NCI-H2029 (cell line): ENCODE measurements at regions not wholly inside any gene's neighbourhood (a gene's known extent, or its start where the extent isn't known, plus 50 kb on each side); places are given as distances from the start of the nearest gene placed in this dataset.
"Not testable (repeated sequence)": the region's sequence is repeated elsewhere in the genome, so short reads cannot be mapped to it uniquely, and the experiment has no call there.

ENCODE experiments used
- DNase-seq: peaks from one replicate; lab custom pipeline; 2025; lab: John Stamatoyannopoulos, UW

DNA sequence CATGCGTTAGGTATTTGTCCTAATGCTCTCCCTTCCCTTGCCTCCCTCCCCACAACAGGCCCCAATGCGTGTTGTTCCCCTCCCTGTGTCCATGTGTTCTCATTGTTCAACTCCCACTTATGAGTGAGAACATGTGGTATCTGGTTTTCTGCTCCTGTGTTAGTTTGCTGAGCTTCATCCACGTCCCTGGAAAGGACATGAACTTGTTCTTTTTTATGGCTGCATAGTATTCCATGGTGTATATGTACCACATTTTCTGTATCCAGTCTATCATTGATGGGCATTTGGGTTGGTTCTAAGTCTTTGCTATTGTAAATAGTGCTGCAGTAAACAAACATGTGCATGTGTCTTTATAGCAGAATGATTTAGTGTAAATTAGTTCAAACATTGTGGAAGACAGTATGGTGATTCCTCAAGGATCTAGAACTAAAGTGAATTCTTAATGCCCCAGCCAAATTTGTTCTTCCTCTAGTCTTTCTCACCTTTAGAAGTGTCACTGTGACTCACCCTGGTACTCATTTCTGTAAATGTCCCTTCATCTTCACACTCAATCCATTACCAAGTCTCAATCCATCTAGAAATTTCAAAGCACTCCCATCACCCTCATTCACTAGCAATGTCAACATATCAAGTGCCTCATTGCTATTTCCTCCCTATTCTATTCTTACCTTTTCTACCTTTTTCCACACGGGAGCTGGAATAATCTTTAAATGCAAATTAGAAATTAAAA lies 123.9 kb downstream of the MREG start:
- not testable (repeated sequence) for DNase-seq

DNA sequence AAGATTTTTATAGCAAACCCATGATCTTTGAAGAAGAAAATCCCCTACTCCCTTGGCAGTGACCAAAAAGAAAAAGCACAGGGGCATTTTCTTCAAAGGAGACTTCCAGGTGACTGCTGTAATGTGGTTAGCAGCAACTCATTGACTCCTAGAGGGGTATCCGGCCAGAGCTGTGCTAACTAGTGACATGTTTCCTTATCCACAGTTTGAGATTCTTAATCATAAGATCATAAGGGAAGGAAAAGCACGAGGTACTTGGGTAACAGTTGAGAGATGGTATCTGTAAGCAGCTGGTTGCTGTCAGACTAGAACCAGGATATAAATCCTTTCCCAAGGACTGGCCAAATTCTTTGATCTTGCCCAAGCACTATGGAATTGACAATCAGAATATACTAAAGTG lies 124.7 kb downstream of the MREG start:
- no peak for DNase-seq

DNA sequence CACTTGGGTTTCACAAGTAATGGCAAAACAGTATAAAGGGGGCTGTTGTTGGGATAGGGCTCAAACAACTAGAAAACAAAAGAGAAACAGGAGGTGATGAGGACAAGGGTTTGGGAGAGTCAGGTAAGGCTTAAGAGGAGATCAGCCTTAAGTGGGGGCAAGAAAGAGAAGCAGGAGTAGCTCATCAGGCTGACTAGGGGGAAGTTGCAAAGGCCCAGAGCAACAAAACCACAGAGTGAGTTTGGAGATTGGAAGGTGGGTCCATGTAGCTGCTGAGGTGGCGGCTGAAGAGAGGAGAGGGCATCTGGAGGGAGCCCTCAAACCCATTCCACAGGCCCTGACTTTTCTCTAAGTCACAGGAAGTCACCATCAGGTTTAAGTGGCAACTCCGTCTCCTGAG lies 126.0 kb downstream of the MREG start:
- DNase-seq: no peak

DNA sequence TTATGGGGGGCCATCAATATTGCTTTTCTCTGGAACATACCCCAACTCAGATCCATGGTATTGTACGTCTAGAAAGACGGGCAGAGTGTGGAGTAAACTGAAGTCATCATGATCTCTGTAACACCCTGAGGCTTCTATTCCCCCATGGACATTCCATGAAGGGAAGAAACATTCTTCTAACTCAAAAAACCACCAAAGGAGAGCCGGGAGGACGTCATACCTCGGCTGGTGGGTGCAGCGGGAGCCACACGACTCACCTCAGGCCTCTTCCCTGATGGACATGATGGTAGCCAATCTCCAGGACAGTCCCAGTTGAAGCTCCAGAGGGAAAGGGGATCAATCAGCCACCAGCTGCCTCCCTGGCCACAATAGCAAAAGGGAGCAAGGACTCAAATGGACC lies 127.3 kb downstream of the MREG start:
- DNase-seq: no peak

DNA sequence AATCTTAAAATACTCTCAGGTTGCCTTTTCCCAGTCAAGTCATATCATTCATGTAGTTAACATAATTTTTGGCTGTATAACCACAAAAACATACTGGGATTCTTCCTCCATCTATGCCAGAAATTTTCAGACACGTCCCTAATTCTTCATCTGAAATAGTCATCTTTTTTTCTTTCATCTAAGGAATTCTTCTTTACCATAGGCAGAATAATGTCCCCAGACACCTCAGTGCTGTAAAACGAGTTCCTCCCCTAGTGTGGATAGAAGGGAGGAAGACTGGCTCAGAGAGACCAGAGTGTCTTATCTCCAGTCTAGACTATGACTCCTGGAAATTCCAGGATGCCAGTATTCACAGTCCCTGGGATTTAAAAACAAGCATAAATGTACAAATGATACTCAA lies 127.8 kb downstream of the MREG start:
- no peak for DNase-seq

DNA sequence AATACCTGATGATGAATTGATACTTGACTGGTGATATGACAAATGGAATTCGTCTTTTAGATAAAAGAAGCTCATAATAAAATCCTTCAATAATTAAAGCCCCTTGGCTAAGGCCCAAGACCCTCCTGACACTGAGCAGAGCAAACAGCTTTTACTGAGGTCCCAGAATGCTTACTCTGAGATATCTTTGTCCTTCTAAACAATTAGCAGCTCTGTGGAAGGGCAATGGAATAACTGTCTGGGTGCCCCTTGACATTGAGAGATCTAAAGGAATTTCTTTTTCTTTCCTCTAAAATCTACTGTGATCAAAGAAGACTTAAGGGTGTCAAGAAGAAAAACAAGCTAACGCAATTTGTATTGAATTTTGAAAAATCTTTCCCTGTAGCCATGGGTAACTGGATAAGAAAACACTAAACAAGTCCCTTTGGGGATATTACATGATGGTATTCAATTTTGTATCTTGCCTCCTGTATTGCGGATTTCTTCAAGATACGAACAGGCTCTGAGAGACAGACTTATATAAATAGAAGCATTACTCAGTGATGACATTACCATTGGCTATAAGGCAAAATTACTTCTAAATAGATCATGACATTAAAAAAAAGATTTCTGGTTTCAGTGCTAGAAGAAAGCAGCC lies 128.8 kb downstream of the MREG start:
- no peak for DNase-seq

DNA sequence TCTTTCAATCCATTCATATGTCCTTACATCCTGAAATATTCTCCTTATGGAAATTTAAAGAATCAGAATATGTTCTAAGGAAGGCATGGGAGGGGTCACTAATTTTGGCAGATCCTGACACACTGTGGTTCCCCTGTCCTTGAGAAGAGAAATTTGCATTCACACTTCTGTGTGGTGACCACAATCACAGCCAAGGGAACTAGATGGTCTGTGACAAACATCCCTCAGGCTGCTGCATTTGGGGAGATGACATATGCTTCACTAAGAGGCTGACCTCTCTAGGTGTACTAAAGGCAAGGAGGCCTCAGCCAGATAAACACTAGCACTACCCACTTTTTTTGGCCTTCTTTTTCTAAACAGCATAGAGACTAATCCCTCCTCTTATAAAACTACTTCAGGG lies 129.6 kb downstream of the MREG start:
- DNase-seq: no peak

DNA sequence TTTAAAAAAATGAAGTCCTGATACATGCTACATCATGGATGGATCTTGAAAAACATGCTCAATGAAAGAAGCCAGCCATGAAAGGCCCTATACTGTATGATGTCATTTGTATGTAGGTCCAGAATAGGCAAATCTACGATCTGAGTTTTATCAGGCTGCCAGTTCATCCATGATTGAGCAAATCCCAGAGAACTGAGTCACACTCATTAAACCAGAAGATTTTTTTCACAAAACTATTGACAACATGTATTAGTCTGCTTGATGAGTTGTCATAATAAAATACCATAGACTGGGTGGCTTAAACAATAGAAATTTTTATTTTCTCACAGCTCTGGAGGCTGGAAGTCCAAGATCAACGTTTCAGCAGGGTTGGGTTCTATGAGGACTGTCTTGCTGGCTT lies 130.7 kb downstream of the MREG start:
- no peak for DNase-seq

DNA sequence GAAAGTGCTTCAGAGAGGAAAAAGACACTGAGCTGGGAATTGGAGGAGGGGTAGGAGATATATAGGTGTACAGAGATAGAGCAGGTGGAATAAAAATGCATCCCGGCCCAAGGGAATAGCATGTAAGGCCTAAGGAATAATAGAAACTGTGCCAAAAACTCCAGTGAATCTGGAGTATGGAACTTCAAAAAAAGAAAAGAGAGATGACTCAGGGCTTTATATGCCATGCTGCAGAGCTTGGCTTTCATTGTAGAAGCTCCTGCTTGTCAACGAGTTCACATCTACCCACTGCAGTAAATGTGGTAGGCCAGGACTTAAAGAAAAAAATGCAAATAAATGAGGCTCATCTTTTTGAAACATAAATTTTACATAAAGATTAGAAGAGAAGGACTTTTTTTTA lies 131.8 kb downstream of the MREG start:
- DNase-seq: no peak

DNA sequence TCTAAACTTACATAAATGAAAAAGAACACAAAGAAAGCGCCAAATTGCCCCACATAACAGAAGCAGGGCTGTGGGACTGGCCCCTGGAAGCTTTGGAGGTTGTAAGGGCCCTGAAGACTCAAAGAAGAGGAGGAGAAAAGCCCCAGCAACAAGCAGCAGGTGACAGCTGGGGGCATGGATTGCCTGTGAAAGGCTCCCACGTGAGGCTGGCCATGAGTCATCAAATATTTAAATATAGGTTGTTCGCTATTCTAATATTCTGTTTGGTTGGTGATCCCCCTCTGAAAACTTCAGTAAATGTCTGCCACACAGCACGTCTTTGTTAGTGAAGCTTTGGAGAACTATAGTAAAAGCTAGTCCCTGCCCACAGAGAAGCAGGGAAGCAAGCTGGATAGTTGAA lies 132.4 kb downstream of the MREG start:
- DNase-seq: no peak

DNA sequence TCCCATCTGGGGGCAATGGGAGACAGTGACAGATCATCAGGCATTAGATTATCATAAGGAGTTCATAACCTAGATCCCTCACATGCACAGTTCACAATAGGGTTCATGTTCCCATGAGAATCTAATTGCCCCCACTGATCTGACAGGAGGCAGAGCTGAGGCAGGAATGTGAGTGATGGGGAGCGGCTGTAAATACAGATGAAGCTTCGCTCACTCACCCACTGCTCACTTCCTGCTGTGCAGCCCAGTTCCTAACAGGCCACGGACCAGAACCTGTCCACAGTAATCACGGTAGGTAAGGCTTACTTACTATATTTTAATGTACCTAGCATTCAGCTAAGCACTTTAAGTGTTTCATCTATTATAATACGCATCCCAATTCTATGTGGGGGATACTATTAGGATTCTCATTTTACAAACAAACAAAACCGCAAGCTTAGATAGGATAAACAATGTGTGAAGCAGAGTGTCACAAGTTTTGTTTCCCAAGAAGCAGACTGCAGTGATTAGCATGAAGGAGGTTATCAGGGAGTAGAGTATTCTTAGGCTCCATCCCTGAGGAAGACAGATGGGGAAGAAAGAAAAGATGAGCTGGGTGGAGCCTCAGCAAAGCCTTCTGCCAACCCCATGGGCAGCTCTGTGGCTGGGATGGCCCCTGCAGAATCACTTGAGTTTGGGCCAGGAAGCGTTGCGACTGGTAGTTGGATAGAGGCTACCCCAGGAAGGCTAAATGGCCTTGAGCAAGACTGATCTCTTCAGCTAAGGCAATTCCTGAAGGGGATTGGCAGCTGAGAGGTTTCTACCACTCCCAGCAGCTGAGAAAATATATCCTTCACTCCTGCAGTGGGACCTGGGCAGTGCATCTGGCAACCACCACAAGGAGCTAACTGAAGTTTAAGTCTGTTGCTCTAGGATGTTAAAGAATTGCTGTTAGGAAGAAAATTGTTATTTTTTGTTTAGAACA lies 133.1 kb downstream of the MREG start:
- no peak for DNase-seq

DNA sequence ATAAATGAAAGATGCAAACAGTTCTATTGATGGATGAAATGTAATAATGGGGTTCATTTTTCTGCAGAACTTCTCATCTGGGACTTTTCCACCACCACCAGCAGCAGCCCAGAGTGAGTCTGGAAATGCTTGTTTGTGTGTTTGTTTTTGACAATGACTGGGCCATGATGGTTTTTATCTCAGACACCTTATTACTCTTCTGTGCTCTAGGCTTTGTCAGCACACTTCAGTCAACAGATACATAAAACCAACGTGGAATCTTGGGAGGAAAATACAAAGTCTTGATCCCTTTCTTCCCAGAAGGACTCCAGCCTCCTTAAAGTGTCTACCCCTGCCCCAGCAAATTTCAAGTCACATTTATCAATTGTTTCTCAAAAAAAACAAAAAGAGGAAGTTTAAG lies 134.0 kb downstream of the MREG start:
- DNase-seq: no peak

DNA sequence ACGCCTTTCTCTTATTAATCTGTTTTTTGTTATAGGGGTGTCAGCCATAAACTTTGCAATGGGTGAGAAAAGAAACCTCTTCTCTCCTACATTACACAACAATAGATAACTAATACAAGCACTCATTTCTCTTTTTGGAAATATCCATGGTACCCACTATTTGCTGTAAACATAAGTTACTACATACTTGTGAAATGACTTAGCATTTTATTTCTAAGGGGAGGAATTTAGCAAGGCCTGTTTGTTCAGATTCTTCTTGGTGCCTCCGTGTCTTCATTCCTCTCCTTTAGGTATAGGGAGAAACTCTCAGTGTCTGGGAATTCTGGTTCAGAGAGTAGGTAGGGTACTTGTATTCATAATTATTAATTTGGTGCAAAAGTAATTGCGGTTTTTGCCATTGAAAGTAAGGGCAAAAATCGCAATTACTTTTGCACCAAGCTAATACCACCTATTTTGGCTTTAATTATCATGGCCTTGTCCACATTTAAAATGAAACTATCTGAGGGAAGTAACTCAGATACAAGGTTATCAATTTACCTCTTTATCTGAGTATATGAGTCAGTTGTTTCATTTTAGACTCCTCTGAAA lies 134.8 kb downstream of the MREG start:
- DNase-seq: no peak

DNA sequence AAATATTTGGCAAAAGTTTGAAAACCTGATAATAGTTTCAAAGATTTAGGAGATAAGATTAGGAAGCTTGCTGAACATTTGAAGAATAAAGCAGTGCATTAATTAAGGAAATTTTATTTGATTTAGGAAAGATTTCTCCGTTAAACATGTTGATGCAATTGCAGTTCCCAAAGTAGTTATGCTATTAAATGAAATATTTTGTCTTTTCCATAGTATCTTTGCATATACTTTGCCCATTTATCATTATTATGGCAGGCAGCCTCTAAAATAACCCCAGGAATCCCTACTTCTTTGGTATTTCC lies 136.5 kb downstream of the MREG start:
- no peak for DNase-seq

DNA sequence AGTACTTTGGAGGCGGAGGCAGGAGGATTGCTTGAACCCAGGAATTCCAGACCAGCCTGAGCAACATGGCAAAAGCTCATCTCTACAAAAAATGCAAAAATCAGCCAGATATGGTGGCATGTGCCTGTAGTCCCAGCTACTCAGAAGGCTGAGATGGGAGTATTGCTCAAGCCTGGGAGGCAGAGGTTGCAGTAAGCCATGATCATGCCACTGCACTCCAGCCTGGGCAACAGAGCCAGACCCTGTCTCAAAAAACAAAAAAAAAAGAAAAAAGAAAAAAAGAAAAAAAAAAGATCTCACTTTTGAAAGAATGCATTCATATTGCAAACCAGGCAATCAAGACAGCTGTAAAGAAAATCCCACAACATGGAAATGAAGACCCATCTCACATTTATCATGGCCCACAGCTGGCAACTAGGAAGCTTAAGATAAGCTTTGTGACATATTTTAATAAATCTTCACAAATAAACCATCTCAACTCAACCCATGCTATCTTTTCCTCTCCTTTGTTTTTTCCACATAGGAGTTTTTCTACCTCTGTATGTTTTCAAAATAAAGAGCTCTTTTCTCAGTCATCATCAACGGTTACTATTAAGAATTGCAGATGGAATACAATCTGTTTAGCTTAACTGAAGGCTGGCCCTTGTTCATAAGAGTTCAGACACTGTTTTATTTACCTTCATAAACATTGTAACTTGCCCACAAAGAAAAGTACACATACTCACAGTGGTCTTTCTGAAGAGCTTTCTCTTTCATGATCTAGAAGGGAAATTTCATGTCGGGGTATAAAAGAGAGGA lies 137.0 kb downstream of the MREG start:
- DNase-seq: no peak

DNA sequence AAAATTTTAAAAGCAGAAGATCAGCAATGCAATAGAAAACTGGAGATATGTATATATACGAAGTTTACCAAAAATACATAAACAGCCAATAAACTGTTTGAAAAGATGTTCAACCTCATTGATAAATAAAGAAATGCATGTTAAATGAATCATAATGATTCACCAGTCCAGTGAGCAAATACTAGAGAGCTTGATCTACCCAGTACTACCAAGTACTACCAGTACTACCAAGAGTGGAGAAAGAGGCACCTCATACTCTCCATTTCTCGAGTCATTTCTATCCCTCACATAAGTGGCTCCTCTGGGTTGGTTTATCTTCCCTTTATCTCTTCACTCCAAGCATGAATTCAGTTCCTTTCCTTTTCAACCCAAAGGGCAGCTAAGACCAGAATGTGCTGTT lies 138.9 kb downstream of the MREG start:
- no peak for DNase-seq

DNA sequence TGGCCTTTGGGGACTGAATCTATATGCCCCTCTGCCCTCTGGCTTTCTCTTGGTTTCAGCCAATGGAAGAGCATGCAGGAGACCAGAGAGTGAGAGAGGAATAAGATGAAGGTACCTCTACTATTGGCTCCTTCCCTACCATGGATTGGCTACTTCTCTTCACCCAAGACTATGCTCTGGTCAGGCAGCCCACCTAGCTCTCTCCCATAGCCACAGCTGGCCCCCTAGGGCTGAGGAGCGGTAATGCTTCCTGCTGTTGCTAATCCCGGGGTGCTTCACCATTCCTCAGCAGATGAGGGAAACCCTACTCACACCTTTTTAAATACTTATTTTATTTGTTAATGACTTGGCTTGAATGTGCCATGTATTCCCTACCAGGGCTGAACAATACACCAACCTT lies 142.4 kb downstream of the MREG start:
- no peak for DNase-seq

DNA sequence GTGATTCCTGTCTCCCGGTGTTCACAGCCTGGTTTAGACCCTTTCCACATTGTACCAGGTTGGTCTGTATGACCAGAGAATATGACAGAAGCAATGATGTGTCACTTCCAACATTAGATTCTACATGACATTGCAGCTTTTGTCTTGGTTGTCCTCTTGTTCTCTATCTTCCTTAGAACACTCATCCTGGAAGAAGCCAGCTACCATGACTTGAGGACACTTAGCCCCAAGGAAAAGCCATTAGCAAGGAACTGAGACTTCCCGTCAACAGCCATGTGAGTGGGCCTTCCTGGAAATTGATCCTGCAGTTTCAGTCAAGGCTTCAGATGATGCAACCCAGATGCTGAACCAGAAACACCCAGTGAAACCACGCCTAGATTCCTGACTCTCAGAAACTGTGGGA lies 143.3 kb downstream of the MREG start:
- DNase-seq: no peak

DNA sequence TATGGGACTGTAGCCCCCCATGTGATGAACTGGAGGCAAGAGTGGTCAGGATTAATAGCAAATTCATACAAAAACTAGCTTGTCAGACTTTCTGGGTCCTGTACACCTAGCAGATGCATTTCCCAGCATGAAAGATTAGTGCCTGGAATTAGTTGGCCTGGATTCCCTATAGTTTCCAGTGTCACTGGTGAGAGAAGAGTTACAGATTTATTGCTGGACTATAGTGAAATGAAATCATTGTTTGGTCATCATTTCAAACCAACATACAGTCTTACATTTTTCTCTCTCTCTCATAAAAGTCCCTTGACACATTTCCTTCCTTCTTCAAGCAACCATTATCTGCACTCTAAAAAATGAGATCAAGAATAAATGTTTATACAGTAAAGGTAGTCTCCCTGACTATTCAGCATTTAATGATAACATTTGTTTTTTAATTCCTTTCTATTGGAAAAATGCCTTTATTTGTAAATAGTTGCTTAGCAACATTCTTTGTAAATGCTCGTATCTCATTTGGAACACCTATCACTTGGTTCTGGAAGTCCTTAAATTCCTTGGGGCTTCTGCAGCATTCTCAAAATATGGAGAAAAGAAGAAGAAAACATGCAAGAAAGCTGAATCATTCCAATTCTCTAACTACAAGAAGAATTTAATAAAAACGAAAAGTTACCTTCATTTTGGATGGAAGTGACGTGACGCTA lies 144.4 kb downstream of the MREG start:
- DNase-seq: no peak

DNA sequence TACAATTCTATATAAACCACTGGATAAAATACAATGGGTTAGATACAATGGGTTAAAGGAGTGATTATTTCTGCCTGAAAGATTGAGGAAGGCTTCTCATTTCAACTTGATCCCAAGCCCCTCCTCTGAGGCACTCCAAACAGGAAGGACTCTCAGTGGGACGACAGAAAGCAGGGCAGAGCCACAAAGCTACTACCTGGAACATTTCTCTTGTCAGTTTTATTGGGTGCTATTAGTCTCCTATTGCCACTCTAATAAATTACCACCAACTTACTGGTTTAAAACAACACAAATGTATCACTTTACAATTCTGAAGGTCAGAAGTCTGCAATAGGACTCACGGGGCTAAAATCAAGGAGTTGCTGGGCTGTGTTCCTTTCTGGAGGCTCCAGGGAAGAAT lies 146.7 kb downstream of the MREG start:
- no peak for DNase-seq

DNA sequence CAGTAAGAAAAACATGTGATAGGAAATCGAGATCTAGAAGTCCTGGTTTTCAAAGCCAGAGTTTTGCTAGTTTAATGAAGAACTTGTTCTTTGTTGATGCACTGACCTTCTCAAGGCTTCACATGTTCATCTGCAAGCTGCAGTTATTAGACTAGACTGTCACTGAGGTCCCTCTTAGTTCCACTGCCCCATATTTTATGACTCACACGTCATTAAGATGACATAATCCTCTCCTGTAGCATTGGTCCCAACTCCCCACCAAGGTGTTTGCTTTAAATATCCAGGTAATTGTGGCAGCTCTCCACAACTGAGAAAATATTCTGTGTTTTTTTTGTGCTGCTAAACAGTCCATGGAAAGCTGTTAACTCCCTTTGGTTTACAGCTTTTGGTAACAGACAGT lies 149.7 kb downstream of the MREG start:
- no peak for DNase-seq
